ENCODE measurements at regions not wholly inside any gene's neighbourhood (a gene's known extent, or its start where the extent isn't known, plus 50 kb on each side); places are given as distances from the start of the nearest gene placed in this dataset.
A peak's percentile ranks its signal among the peaks of the same experiment; 100 is the strongest.

DNA sequence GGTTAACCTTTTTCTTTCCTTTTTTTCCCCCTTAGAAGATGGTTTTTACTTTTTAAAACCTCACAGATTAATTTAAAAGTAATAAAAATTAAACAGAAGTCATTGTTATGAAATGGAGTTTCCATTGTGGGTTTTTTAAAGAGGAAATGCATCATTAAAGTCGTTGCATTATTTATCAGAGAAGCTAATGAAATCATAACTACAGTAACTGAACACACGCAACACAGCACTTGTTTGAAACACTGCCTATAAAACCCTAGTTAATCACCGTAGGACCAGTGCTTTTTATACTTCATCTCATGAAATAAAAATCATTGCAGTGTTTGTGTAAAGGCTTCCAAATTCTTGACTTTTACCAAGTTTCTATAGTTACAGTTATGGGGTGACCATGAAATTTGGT lies 82.4 kb upstream of the NTRK2 start:
- no peak for DNase-seq (ENCODE audit: low spot score)

DNA sequence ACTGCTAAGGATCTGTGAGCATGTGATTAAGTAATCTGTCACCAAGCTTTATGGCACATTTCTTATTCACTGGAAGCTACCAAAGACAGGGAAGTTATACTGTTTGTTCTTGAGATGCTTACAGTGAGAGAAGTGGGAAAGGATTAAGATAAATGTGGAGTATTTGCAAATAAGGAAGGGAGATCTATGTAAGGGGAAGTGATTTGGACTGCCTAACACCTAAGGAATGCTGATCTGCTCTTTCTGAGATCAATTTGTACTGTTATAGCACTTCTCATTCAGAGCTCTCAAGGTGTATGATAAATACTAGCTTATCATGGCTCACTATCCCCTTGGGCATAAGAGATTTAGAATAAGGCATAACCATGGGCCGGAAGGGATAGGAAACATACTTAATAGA lies 80.0 kb upstream of the NTRK2 start:
- DNase-seq (ENCODE audit: low spot score), result no peak

DNA sequence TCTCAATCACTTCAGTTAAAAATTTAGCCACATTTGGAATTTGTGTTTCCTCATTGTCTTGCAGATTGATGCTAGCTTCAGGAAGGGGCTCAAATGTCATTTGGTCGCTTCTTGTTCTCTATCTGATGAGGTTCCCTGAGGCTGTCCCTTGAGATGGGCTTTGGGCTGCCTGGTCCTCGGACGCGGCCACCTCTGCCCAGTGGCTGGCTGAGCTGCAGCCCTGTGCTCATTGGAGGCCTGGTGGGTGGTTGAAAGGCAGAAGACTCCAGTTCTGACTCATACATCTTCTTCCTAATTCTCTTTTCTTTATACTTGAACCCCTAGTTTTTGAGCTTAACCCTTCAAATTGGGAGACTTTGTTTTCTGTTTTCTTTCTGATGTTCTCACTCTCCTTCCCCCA lies 78.8 kb upstream of the NTRK2 start:
- DNase-seq (ENCODE audit: low spot score), result no peak

- DNase-seq (ENCODE audit: low spot score), result no peak
These were observed 76.6 kb upstream of the NTRK2 start for GRCh38 chr9:84592918-84593317.

DNA sequence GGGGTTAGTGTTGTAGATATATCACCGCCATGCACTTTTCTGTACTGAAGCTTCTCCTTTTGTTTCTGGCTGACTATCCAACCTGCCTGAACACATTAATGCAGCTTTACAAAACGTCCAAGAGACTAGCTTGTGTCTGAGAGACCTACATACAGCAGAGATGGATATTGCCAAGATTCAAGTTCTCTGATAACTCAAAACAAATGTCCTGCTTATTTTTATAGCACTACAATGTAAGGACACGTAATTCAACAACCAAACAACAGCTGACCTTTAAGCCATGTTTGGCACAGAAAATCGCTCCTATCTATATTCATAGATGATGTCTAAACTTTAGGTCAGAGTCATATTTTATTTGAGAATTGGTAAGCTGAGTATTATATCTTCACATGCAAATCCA lies 76.2 kb upstream of the NTRK2 start:
- DNase-seq (ENCODE audit: low spot score), result no peak

GRCh38 chr9:84597131-84597530 lies 72.4 kb upstream of the NTRK2 start:
- DNase-seq (ENCODE audit: low spot score), result no peak

- no peak for DNase-seq (ENCODE audit: low spot score)
These were observed 70.5 kb upstream of the NTRK2 start for GRCh38 chr9:84598921-84599636.

GRCh38 chr9:84600739-84601138 lies 68.8 kb upstream of the NTRK2 start:
- DNase-seq (ENCODE audit: low spot score), result peak; percentile 12

GRCh38 chr9:84604223-84604622 lies 65.3 kb upstream of the NTRK2 start:
- DNase-seq (ENCODE audit: low spot score), result no peak

DNA sequence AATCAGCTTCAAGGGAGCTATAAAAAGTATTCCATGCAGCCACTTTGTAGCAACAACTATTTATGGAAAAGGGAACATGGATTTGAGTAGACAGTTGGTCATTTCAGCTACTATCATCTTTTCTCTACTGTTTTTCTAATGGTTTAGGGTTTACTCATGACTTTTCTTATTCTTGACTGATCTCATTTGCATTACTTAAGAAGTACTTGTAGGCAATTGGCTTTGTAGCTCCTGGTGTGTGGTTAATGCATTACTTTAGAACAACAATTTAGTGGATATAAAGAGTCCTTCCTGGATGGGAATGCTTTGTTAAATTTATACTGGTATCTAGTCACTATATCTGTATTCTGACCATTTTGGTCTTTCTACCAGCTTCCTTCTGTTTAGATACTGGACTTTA lies 59.8 kb upstream of the NTRK2 start:
- DNase-seq (ENCODE audit: low spot score), result no peak

GRCh38 chr9:84613431-84613830 lies 56.1 kb upstream of the NTRK2 start:
- DNase-seq (ENCODE audit: low spot score), result no peak

DNA sequence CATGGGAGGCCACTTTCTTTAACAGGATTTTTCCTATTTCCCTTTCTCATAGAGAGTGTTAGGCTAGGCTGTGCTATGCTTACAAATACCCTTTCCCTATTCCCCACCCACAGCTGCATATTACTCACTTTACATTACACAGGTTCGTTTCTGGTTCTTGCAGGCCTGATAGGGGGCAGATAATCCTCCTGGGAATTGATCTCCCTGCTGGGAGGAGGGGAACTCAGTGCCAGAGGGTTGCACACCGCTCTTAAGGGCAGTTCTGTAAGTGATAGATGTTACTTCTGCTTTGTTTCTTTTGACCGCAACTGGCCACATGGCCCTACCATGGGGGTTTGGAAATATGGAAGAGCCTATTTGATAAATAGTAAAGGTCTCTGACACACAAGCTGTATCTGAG lies 54.0 kb upstream of the NTRK2 start:
- DNase-seq (ENCODE audit: low spot score), result no peak

GRCh38 chr9:84617411-84618029 lies 52.0 kb upstream of the NTRK2 start:
- DNase-seq (ENCODE audit: low spot score), result no peak
